Activated T-helper 17 cell treated with anti-CD3 and anti-CD28 coated beads, Interleukin-2, amount 50 U/mL, for 72 hours (primary cell): ENCODE measurements at regions not wholly inside any gene's neighbourhood (a gene's known extent, or its start where the extent isn't known, plus 50 kb on each side); places are given as distances from the start of the nearest gene placed in this dataset.

Source experiments
- ATAC-seq: fragments of 150-1000 bp; cut with Tn5 transposase; replicated peaks from 2 replicates; pipeline ENCODE4 v1.10.0; 2021; ENCODE audit warnings: mild to moderate bottlenecking, moderate library complexity
- H3K27ac Mint-ChIP-seq: one replicate; pipeline ENCODE4 v1.8.0; 2022; ENCODE audit warnings: mixed read lengths
- H3K27me3 Mint-ChIP-seq: one replicate; pipeline ENCODE4 v1.8.0; 2022; ENCODE audit warnings: mixed read lengths
- H3K36me3 Mint-ChIP-seq: one replicate; pipeline ENCODE4 v1.8.0; 2022; ENCODE audit warnings: low read depth, mild to moderate bottlenecking, mixed read lengths
- H3K4me1 Mint-ChIP-seq: one replicate; pipeline ENCODE4 v1.8.0; 2022; ENCODE audit warnings: mixed read lengths
- H3K4me3 Mint-ChIP-seq: one replicate; pipeline ENCODE4 v1.8.0; 2022; ENCODE audit warnings: mild to moderate bottlenecking, mixed read lengths
- H3K9me3 Mint-ChIP-seq: one replicate; pipeline ENCODE4 v1.8.0; 2022; ENCODE audit warnings: mixed read lengths

DNA sequence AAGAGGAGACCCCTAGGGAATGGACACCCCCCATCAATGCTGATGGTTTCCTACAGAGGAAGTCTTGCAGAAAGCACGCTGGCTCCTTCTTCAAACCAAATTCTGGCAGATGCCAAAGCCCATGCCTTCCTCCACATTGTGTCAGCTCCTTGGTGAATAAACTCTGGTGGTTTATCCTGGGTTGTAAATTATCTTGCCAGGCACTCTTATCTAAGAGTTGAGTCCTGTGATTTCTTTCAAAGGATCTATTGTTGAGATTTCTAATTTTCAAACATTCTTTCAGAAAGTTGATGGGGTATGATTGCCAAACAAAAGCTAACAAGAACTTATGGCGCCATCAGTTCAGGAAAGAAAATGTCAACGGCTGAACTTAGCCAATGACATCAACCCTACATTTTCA lies 160.4 kb downstream of the NSG2 start:
- Mint-ChIP-seq H3K27ac (no peak overlapping the region), H3K9me3 (peaks cover 3% of the 10 kb centered on the region)

DNA sequence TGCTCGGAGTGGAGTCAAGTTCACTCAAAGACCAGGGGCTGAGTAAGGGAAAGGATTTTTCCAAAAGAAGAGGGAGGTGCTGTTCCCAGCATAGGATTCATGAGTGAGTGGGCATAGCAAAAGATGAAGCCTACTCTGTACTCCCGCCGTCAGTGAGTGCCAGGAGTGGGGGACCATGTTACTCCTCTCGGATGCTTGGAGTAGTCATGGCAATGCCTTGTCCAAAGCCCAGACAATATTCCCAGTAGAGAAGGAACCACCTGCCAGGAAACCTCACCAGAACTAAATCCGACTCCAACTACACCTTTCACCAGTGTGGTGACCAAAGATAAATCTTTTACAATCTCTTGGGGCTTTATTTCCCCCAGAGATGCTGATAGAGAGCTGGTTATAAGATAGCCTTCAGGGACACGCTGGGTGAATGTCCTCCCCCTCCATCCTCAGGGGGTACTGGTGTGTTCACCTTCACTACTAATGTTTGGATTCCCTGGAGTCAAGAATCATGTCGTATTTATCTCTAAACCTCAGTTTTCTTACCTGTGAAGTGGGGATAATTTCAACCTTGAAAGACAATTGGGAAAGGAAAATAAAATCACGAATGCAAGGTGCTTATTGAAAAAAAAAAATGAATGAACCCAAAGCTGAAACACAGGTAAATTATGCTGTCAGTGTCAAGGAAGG lies 165.2 kb downstream of the NSG2 start:
- ATAC-seq = no peak
- no peak overlapping the region for H3K27ac Mint-ChIP-seq
- no peaks in the 10 kb centered on the region for H3K4me1 Mint-ChIP-seq
- H3K36me3 Mint-ChIP-seq = no peaks in the 10 kb centered on the region
- no peaks in the 10 kb centered on the region for H3K9me3 Mint-ChIP-seq
- H3K4me3 Mint-ChIP-seq = no peak overlapping the region
- H3K27me3 Mint-ChIP-seq = peaks cover 31% of the 10 kb centered on the region

More for the DNA sequence above, 160.4 kb downstream of the NSG2 start:
- no peaks in the 10 kb centered on the region for H3K36me3 Mint-ChIP-seq
- no peak overlapping the region for H3K4me3 Mint-ChIP-seq
- H3K4me1 Mint-ChIP-seq = no peaks in the 10 kb centered on the region
- ATAC-seq = no peak
- H3K27me3 Mint-ChIP-seq = peaks cover 19% of the 10 kb centered on the region

DNA sequence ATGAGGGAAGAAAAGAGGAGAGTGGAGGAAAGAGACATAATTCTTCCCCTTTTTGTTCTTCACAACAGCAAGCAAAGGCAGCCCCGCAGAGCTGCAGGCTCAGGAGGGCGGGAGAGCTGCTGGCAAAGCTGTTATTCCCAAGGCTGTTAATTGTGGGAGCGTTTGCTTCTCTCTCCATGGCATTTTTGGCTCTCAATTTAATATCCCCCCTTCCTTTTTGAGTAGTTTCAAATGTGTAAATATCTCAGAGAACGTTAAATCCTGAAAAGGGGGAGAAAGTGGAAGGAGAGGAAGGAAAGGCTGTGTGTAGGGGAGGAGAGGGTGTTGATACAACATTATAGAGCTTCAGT lies 165.7 kb downstream of the NSG2 start:
- Mint-ChIP-seq H3K4me1 (no peaks in the 10 kb centered on the region), H3K9me3 (no peaks in the 10 kb centered on the region), H3K4me3 (no peak overlapping the region), H3K27me3 (peaks cover 34% of the 10 kb centered on the region), H3K36me3 (no peaks in the 10 kb centered on the region), H3K27ac (no peak overlapping the region)
- ATAC-seq = no peak

DNA sequence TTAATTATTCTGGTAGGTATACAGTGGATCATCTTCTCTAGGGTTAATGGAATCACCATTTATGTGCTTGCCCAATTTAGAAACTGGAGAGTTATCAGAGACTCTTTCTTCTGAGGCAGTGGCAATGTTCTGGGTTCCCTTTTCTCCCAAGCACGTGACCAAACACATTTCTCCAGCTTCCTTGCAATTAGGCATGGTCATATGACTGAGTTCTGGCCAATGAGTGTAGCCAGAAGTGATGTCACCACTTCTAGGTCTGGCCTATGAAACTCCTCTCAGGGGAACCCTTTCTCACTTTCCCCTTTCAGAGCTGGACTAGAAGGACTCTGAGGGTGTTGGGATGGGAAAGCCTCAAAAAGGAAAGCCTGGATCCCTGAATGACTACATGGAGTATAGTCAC lies 172.0 kb downstream of the NSG2 start:
- Mint-ChIP-seq H3K27me3 (peaks cover 21% of the 10 kb centered on the region), H3K36me3 (no peaks in the 10 kb centered on the region), H3K4me1 (no peaks in the 10 kb centered on the region), H3K4me3 (no peak overlapping the region), H3K27ac (no peak overlapping the region), H3K9me3 (no peaks in the 10 kb centered on the region)
- ATAC-seq = no peak

DNA sequence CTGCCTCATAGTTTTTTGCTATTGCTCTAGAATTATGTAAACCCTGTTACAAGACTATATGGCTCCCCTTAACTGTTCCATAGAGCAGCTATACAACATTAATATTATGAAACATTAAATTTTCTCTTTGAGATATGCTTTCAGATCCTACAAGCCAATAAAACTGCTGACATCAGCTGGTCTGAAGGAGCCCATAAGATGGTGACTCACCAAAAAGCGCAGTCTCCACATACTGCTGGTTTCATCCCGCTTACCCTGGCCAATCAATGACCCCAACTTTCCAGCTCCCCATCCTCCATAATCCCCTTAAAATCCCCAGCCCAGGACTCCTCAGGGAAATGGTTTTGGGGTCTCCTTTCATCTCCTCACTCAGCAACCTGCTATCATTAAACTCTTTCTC lies 172.7 kb downstream of the NSG2 start:
- Mint-ChIP-seq H3K27ac (no peak overlapping the region), H3K36me3 (no peaks in the 10 kb centered on the region), H3K4me3 (no peak overlapping the region), H3K27me3 (peaks cover 19% of the 10 kb centered on the region), H3K9me3 (no peaks in the 10 kb centered on the region), H3K4me1 (no peaks in the 10 kb centered on the region)
- ATAC-seq = no peak

DNA sequence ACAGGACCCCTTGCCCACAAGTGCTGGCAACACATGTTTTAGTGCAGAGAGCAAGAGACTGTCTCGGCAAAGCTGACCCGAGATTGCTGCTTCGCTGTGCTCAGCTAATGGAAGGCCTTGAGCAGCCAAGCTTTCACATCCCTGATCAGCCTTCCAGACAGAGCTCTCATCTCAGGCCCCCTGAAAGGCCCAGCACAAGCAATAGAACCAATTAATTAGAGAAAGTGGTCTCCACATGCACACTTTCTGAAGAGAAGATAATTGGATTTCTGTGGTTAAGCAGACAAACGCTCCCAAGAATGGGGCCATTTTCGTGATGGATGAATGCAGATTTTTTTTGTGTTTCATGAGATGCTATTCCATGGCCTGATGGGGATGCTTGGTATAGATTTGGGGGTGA lies 174.9 kb downstream of the NSG2 start:
- no peaks in the 10 kb centered on the region for H3K36me3 Mint-ChIP-seq
- H3K27me3 Mint-ChIP-seq = peaks cover 15% of the 10 kb centered on the region
- ATAC-seq = no peak
- no peaks in the 10 kb centered on the region for H3K4me1 Mint-ChIP-seq
- no peak overlapping the region for H3K27ac Mint-ChIP-seq
- H3K4me3 Mint-ChIP-seq = no peak overlapping the region
- no peaks in the 10 kb centered on the region for H3K9me3 Mint-ChIP-seq

DNA sequence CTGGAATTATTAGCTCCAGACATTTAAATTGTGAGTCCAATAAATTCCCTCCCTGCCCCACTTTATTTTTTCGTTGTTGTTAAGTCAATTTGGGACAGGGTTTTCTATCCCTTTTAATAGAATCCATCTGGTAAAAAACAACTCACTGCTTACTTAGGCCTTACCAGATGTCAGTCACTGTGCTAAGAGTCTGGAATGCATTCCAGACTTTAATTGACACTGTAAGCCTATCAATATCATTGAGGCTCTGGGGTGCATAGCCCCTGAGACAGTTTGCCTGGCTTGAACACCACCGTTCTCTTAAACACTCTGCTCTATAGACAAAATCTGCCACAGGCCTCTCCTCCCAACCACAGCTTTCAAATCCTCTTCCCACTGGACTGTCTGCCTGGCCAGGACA lies 175.9 kb downstream of the NSG2 start:
- Mint-ChIP-seq H3K36me3 (no peaks in the 10 kb centered on the region), H3K4me1 (no peaks in the 10 kb centered on the region), H3K27ac (no peak overlapping the region), H3K9me3 (no peaks in the 10 kb centered on the region), H3K4me3 (no peak overlapping the region), H3K27me3 (peaks cover 11% of the 10 kb centered on the region)
- ATAC-seq = no peak

DNA sequence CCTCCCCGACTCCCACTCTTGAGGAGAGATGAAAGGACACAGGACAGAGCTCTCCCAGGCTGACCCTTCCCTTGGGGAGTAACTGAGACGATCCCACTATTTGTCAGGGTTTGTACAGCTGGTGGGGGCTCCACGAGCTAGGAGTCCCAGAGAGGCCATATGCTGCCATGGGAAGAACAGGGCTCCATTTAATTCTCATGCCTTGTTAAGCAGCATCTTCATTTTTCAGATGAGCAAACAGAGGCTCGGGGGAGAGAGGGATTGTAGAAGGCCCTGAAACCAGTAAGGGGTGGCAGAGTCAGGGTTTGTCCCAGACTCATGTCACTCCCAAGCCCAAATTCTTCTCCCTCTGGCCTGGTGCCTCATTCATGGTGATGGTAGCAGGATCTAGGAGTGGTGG lies 176.4 kb downstream of the NSG2 start:
- H3K4me3 Mint-ChIP-seq = no peak overlapping the region
- H3K27me3 Mint-ChIP-seq = peaks cover 9% of the 10 kb centered on the region
- H3K27ac Mint-ChIP-seq = no peak overlapping the region
- no peak for ATAC-seq
- H3K36me3 Mint-ChIP-seq = no peaks in the 10 kb centered on the region
- no peaks in the 10 kb centered on the region for H3K4me1 Mint-ChIP-seq
- no peaks in the 10 kb centered on the region for H3K9me3 Mint-ChIP-seq

DNA sequence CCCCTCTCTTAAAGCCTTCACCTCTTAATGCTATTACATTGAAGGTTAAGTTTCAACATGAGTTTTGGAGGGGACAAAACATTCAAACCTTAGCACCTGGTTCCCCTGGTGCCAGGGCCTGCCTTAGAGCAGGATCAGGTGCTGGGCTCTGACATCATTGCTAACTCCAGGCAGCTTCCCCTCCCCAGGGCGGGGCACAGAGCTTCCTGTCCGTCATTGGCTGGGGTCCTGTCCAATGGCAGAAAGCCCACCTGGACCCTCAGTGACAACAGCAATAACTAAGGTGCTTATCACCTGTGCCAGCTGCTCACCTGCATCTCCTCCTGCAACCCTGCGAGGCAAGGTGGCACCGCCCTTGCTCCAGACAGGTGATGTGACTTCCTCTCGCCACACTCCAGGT lies 177.4 kb downstream of the NSG2 start:
- Mint-ChIP-seq H3K27ac (no peak overlapping the region), H3K27me3 (peaks cover 7% of the 10 kb centered on the region), H3K36me3 (no peaks in the 10 kb centered on the region), H3K4me3 (no peak overlapping the region), H3K4me1 (no peaks in the 10 kb centered on the region), H3K9me3 (no peaks in the 10 kb centered on the region)
- ATAC-seq = no peak

DNA sequence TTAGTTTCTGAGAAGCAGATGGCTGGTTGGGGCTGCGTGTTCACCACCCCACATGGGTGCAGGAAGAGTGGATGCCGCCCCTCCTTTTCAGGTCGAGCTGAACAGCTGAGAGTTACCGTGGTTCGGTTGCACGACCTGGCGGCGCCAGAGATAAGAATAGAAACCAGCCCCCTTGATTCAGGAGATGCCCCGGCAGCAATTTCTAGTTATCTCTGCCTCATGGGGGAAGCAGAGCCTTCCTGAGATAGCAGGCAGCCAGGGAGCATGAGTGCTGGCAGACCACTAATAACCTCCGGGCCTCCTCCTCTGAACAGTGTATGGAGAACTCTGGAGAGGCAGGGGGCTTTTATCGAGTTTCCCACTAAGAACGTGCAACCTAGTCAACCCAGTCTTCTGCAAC lies 177.8 kb downstream of the NSG2 start:
- Mint-ChIP-seq H3K9me3 (no peaks in the 10 kb centered on the region), H3K4me1 (no peaks in the 10 kb centered on the region), H3K36me3 (no peaks in the 10 kb centered on the region), H3K27me3 (peaks cover 7% of the 10 kb centered on the region), H3K27ac (no peak overlapping the region), H3K4me3 (no peak overlapping the region)
- no peak for ATAC-seq

DNA sequence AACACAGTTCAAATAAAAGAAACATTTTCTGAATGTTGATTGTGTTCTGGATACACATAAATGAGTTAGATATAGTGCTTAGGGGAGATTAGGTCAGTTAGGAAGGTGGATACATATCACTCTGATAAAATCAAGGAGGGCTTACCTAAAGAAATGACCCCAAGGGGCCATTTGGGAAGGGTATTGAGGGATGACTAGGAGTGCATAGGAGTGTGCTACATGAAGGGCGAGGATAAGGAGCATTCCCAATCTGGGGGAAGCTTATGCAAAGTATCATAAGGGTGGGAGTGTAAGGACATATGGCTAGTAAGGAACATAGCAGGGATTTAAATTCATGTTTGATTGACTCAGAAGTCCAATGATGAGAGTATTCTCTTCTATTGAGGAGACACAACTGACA lies 183.6 kb downstream of the NSG2 start:
- ATAC-seq = no peak
- Mint-ChIP-seq H3K9me3 (no peaks in the 10 kb centered on the region), H3K27me3 (peaks cover 3% of the 10 kb centered on the region), H3K4me3 (no peak overlapping the region), H3K27ac (no peak overlapping the region), H3K4me1 (no peaks in the 10 kb centered on the region), H3K36me3 (no peaks in the 10 kb centered on the region)

DNA sequence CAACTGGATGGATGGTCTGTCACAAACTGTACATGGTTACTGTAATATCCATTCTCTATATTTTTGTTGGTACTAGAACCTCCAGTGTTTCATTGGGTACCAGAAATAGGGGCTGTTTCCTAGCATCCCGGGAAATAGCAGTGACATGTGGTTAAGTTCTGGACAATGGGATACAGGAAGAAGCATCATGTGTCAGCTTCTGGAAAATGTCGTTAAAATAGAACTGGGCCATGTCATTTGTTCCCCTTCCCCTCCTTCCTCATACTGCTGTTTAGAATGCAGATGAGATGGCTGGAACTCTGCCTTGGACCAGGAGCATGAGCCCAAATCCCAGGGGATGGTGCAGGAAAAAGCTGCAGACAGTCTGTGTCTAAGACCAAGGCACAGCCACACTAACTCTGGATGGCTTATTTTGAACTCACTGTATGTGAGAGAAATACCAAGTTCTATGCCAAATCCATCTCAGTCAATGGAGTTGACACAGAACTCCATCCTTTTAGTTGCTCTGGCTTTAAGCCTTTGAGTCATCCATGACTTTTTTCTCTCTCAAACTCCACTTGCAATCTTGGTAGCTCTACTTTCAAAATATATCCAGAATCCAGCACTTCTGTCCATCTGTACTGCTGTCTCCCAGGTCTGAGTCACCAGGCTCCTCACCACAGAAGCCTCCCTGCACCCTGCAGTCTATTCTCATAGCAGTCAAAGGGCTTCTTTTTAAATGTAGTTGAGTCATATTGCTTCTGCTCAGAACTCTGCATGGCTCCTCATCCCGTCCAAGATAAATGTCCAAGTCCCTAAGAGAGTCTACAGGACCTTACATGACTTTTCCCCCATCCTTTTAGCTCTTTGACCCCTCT lies 184.2 kb downstream of the NSG2 start:
- Mint-ChIP-seq H3K27ac (no peak overlapping the region), H3K9me3 (peaks cover 2% of the 10 kb centered on the region), H3K36me3 (no peaks in the 10 kb centered on the region), H3K4me1 (no peaks in the 10 kb centered on the region), H3K27me3 (peaks cover 5% of the 10 kb centered on the region), H3K4me3 (no peak overlapping the region)
- no peak for ATAC-seq

DNA sequence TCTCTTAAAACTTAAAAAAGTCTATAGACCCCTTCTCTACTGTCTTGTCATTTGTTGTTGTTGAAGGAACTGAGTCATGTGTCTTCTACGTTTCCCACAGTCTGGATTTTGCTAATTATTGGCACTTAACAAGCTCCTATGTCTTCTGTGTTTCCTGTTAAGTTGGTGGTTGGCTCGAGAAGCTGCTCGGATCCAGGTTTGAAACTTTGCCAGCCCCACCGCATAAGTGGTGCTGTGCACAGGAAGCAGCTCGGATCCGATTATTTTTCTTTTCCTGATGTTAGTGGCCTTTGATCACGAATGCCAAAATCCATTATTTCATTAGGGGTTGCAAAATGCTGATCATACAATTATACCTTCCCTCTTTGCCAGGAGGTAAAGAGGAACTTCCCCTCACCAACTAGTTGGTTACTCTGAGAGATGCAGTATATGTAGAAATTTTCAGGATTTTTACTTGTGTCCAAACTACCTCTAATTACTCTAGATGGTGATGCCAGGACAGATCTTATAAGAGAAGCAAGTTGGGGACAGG lies 186.5 kb downstream of the NSG2 start:
- H3K4me3 Mint-ChIP-seq = no peak overlapping the region
- H3K27me3 Mint-ChIP-seq = peaks cover 7% of the 10 kb centered on the region
- no peaks in the 10 kb centered on the region for H3K36me3 Mint-ChIP-seq
- no peaks in the 10 kb centered on the region for H3K4me1 Mint-ChIP-seq
- no peak for ATAC-seq
- H3K27ac Mint-ChIP-seq = no peak overlapping the region
- peaks cover 3% of the 10 kb centered on the region for H3K9me3 Mint-ChIP-seq

DNA sequence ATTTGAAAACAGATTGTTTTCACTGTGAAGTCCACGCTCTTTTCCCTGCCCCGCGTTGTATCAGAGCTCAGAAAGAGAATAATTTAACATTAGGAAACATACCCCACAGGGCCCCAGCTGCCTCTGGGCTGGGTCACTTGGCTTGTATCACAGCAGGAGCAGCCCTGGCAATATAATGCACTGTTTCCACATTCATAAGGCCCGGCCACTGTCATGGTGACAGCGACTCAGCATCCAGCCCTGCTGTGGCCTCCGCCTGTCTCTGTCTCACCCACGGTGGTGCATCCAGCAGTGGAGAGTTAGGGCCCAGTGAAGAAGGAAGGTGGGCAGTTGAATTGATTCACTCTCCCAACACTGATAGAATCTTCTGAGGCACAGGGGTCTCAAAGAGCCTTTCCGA lies 188.9 kb downstream of the NSG2 start:
- peaks cover 14% of the 10 kb centered on the region for H3K27me3 Mint-ChIP-seq
- H3K4me3 Mint-ChIP-seq = no peak overlapping the region
- no peak for ATAC-seq
- no peak overlapping the region for H3K27ac Mint-ChIP-seq
- no peaks in the 10 kb centered on the region for H3K36me3 Mint-ChIP-seq
- H3K4me1 Mint-ChIP-seq = no peaks in the 10 kb centered on the region
- H3K9me3 Mint-ChIP-seq = peaks cover 3% of the 10 kb centered on the region
